HFF-Myc (cell line): ENCODE measurements at regions not wholly inside any gene's neighbourhood (a gene's known extent, or its start where the extent isn't known, plus 50 kb on each side); places are given as distances from the start of the nearest gene placed in this dataset.

Experiments used
- DNase-seq: peaks from one replicate; pipeline ENCODE4 v3.0.0-alpha.2; 2011; ENCODE audit warnings: low read depth; ENCODE audit errors: extremely low read depth
- H3K4me3 ChIP-seq: replicated peaks from 2 replicates; pipeline ENCODE4 v1.5.1; 2011; ENCODE audit warnings: low read depth, mild to moderate bottlenecking, control low read depth, low read length
- TF ChIP-seq, protein P1 (sequence below): IDR thresholded peaks from 2 replicates; pipeline ENCODE4 v1.5.1; 2012; ENCODE audit warnings: mild to moderate bottlenecking, low read depth, low read length, control low read depth; ENCODE audit errors: missing control alignments

DNA sequence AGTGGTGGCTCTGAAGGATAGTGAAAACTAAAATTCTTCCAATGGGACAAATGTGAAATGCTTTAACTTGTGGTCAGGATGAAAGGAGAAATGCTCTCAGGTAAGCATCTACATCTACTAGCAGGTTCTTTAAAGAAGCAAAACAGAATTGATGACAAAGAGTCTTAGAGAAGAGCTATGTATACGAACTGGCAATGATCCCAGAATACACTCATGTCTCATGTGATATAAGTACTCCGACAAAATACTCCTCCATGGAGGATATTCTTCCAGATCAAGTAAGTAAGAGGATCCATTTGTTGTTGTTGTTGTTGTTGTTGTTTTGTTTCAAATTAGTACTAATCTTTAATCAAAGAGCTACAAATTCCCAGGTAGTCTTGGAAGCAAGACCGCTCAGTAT, 174.0 kb upstream of the ATP1B1 start:
- TF ChIP-seq, protein P1, sequence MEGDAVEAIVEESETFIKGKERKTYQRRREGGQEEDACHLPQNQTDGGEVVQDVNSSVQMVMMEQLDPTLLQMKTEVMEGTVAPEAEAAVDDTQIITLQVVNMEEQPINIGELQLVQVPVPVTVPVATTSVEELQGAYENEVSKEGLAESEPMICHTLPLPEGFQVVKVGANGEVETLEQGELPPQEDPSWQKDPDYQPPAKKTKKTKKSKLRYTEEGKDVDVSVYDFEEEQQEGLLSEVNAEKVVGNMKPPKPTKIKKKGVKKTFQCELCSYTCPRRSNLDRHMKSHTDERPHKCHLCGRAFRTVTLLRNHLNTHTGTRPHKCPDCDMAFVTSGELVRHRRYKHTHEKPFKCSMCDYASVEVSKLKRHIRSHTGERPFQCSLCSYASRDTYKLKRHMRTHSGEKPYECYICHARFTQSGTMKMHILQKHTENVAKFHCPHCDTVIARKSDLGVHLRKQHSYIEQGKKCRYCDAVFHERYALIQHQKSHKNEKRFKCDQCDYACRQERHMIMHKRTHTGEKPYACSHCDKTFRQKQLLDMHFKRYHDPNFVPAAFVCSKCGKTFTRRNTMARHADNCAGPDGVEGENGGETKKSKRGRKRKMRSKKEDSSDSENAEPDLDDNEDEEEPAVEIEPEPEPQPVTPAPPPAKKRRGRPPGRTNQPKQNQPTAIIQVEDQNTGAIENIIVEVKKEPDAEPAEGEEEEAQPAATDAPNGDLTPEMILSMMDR, result no peak
- DNase-seq, result no peak
- no peak overlapping the region for H3K4me3 ChIP-seq

DNA sequence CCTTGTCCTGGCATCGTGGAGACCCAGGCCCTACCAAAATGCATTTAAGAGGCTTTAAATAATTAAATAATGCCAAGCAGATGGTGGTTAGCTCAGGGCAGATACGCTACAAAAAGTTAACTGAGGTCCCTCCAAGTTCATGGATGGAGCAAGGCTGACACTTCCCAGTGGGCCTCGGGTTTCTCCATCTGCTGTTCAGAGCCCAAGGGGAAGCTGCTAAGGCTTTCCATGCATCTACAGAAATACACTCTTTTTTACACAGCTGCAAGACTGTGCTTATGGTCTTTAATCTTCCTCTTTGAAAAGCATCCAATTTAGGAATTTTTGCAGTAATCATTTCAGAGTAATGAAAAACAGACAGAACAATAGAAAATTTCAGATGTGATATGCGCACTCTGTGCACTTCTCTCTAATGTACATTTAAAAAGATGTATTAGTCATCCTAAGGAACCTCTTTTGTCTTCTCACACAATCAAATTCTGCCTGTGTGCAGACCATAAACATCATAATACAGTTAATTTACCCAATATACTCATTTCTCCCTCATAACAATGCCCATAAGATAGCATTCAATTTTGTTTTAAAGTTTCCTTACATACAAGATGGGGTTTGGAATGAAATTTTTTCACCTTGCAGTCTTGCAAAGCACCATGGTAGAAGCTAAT, 173.2 kb upstream of the ATP1B1 start:
- no peak for DNase-seq
- TF ChIP-seq, protein P1, result no peak
- H3K4me3 ChIP-seq, result no peak overlapping the region

DNA sequence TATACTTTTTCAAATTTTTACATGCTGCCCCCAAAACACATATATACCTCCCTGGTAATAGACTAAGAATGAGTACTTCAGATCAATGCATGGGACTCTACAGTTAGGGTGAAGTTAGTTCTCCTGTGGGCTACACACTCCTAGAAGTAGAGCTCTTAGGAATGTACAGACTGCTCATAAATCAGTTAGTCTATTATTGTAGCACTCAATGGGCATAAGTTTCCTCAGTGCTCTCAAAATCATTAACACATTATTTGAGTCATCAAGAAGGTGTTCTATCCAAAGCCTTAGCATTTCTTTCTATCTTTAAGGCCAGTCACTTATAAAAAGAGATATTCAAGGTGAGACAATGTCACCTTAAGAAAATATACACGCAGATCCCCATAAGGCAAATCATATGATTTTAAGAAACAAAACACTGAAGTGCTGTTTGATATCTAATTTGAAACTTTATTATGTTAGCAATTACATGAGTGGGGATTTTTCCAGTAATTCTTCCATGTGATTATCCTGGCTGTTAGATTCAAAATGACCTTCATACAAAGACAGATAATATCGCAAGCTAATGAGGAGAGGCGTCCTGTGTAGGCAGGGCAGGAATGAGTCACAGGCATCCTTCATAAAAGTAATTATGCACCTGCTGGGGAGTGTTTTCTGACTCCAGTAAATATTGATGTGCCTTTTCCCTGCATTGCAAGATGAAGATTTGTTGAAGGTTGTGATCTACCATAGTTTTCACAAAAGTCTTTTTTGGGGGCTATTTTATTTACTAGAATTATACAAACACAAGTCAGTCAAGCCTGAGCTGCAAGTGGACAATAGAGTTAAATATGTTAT, 167.2 kb upstream of the ATP1B1 start:
- H3K4me3 ChIP-seq, result no peak overlapping the region
- TF ChIP-seq, protein P1, result no peak
- DNase-seq, result no peak

DNA sequence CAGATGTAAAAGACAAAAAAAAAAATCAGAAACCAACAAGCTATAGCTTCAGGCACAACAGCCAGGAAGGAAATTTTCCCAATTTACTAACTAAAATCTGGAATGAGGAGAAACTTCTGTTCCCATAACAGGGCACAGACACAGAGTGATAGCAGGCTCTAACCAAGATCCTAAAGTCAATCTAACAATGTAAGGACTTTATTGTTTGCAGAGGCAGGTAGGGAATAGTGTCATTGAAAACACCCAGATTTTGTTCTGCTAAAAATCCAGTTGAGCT, 166.6 kb upstream of the ATP1B1 start:
- H3K4me3 ChIP-seq, result no peak overlapping the region
- DNase-seq, result no peak
- TF ChIP-seq, protein P1, result no peak

DNA sequence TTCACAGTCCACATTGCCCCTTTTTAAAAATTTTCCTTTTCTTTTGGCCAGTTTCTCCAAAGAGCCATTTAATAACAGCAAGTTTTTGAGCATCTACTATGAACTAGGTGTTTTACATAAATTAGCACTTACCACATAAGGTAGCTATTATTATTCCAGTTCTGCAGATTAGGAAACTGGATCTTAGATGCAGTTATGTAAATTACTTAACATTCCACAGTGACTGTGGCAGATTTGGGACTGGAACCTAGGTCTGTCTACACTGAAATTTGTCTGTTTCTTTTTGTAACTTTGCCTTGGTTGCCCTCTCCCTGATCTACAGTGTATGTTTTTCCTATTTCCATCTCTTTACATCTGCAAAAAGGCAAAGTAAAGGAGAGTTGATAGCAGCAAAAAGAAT, 164.8 kb upstream of the ATP1B1 start:
- no peak overlapping the region for H3K4me3 ChIP-seq
- no peak for DNase-seq
- TF ChIP-seq, protein P1, result no peak

DNA sequence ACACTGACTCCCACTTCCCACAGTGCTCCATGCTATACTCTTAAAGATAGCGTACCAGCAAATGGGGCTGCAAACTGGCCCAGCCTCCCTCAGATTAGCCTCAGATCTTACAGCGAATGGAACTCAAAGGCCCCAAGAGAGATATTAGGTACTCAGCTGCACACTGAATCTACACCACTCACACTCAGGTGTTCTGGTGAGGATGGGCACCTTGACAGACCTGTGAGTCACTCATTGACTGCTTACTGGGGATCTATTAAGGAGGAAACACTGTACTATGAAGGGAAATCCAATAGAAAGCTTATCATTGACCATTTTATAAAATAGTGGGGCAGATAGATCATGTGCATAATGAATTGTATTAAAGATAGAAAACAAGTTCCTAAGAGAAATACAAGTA, 164.3 kb upstream of the ATP1B1 start:
- TF ChIP-seq, protein P1, result no peak
- no peak overlapping the region for H3K4me3 ChIP-seq
- DNase-seq, result no peak
